OCI-LY7 (cell line): ENCODE measurements at regions not wholly inside any gene's neighbourhood (a gene's known extent, or its start where the extent isn't known, plus 50 kb on each side); places are given as distances from the start of the nearest gene placed in this dataset.
"Not testable (repeated sequence)": the region's sequence is repeated elsewhere in the genome, so short reads cannot be mapped to it uniquely, and the experiment has no call there.

Experiments used
- BruUV-seq: library from RNA; stranded (reverse); fragments of 400-500 nt; replicated peaks from 2 replicates; lab custom pipeline; 2021; lab: Mats Ljungman, UMichigan
- CTCF ChIA-PET: fragments of 300-600 bp; sonication (Branson Sonifier 250); formaldehyde crosslinking; loops from one replicate; lab custom pipeline; 2022; ENCODE audit warnings: antibody characterized with exemption; ENCODE audit not compliant: unreplicated experiment; lab: Charles Lee
- POLR2A ChIA-PET: fragments of 300-600 bp; sonication (Branson Sonifier 250); formaldehyde crosslinking; loops from one replicate; lab custom pipeline; 2022; ENCODE audit warnings: antibody characterized with exemption; lab: Charles Lee
- DNase-seq: peaks from one replicate; pipeline ENCODE4 v3.0.0-alpha.2; 2015; ENCODE audit warnings: low spot score
- H2AFZ ChIP-seq: fragments of 200-600 bp; sonication (generic), shearing (Covaris generic); 2 replicates; pipeline ENCODE4 v1.6.1; 2014; ENCODE audit warnings: mild to moderate bottlenecking, antibody characterized with exemption, low read length, moderate library complexity
- H3K27ac ChIP-seq: fragments of 200-600 bp; sonication (generic); 2 replicates; pipeline ENCODE4 v1.5.1; 2014; ENCODE audit warnings: mixed run types, low read depth, mild to moderate bottlenecking, moderate library complexity, low read length, inconsistent platforms; ENCODE audit not compliant: poor library complexity, severe bottlenecking
- H3K36me3 ChIP-seq: fragments of 200-600 bp; sonication (generic); 2 replicates; pipeline ENCODE4 v1.6.1; 2014; ENCODE audit warnings: mild to moderate bottlenecking, antibody characterized with exemption, low read length, moderate library complexity, mixed read lengths; ENCODE audit not compliant: insufficient read depth
- H3K4me1 ChIP-seq: fragments of 200-600 bp; sonication (generic); 2 replicates; pipeline ENCODE4 v1.5.1; 2014; ENCODE audit warnings: mild to moderate bottlenecking, low read length; ENCODE audit not compliant: insufficient read depth, poor library complexity, severe bottlenecking
- H3K4me2 ChIP-seq: fragments of 200-600 bp; sonication (generic); 2 replicates; pipeline ENCODE4 v1.6.1; 2014; ENCODE audit warnings: mild to moderate bottlenecking, low read length
- H3K4me3 ChIP-seq: fragments of 200-600 bp; sonication (generic); 2 replicates; pipeline ENCODE4 v1.5.1; 2014; ENCODE audit warnings: mild to moderate bottlenecking, low read depth, low read length; ENCODE audit not compliant: poor library complexity, severe bottlenecking
- H3K79me2 ChIP-seq: fragments of 200-600 bp; sonication (generic); 2 replicates; pipeline ENCODE4 v1.6.1; 2016; ENCODE audit warnings: low read depth, mild to moderate bottlenecking, low read length, moderate library complexity, mixed read lengths; ENCODE audit not compliant: insufficient read depth
- H3K9me2 ChIP-seq: fragments of 200-600 bp; sonication (generic); 2 replicates; pipeline ENCODE4 v1.6.1; 2016; ENCODE audit warnings: mild to moderate bottlenecking, low read length, mixed read lengths; ENCODE audit not compliant: insufficient read depth
- H3K9me3 ChIP-seq: fragments of 200-600 bp; sonication (generic); 2 replicates; pipeline ENCODE4 v1.6.1; 2014; ENCODE audit warnings: mild to moderate bottlenecking, mixed run types, low read length, mixed read lengths
- H4K20me1 ChIP-seq: fragments of 200-600 bp; sonication (generic); 2 replicates; pipeline ENCODE4 v1.6.1; 2014; ENCODE audit warnings: mild to moderate bottlenecking, antibody characterized with exemption, low read length, moderate library complexity, mixed read lengths; ENCODE audit not compliant: insufficient read depth
- EZH2phosphoT487 ChIP-seq: fragments of 200-600 bp; sonication (generic); IDR thresholded peaks from 2 replicates; pipeline ENCODE4 v1.6.1; 2018; ENCODE audit warnings: low read depth, borderline replicate concordance, mild to moderate bottlenecking, mixed run types, antibody characterized with exemption, low read length, moderate library complexity, mixed read lengths
- intact Hi-C: fragments of 100-400 bp; cut with micrococcal nuclease; formaldehyde crosslinking; loops from one replicate; pipeline ENCODE4 v1.10.0; 2022; ENCODE audit not compliant: unreplicated experiment
- TF ChIP-seq, protein P1 (sequence below): fragments of 200-600 bp; sonication (generic); conservative IDR thresholded peaks from 2 replicates; pipeline ENCODE4 v1.5.1; 2014; ENCODE audit warnings: mild to moderate bottlenecking, antibody characterized with exemption, low read length, moderate library complexity, mixed read lengths

- no peak for TF ChIP-seq EZH2phosphoT487
- TF ChIP-seq, protein P1, sequence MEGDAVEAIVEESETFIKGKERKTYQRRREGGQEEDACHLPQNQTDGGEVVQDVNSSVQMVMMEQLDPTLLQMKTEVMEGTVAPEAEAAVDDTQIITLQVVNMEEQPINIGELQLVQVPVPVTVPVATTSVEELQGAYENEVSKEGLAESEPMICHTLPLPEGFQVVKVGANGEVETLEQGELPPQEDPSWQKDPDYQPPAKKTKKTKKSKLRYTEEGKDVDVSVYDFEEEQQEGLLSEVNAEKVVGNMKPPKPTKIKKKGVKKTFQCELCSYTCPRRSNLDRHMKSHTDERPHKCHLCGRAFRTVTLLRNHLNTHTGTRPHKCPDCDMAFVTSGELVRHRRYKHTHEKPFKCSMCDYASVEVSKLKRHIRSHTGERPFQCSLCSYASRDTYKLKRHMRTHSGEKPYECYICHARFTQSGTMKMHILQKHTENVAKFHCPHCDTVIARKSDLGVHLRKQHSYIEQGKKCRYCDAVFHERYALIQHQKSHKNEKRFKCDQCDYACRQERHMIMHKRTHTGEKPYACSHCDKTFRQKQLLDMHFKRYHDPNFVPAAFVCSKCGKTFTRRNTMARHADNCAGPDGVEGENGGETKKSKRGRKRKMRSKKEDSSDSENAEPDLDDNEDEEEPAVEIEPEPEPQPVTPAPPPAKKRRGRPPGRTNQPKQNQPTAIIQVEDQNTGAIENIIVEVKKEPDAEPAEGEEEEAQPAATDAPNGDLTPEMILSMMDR: no peak
- POLR2A ChIA-PET: no interaction called here
- no peak overlapping the region for H3K4me2 ChIP-seq
- no peaks in the 10 kb centered on the region for H3K36me3 ChIP-seq
- no peak overlapping the region for H3K27ac ChIP-seq
- CTCF ChIA-PET: no interaction called here
- H3K9me2 ChIP-seq: no peaks in the 10 kb centered on the region
- H4K20me1 ChIP-seq: no peaks in the 10 kb centered on the region
- no peak overlapping the region for H3K4me3 ChIP-seq
- no peak for DNase-seq
- no peaks in the 10 kb centered on the region for H3K4me1 ChIP-seq
- H3K9me3 ChIP-seq: no peaks in the 10 kb centered on the region
- H2AFZ ChIP-seq: no peak overlapping the region
- intact Hi-C loops: no loop called here
- no peaks in the 10 kb centered on the region for H3K79me2 ChIP-seq
- BruUV-seq: no TSS peak
Measured at GRCh38 chr20:30412972-30413371, 844.5 kb upstream of the DEFB115 start.

DNA sequence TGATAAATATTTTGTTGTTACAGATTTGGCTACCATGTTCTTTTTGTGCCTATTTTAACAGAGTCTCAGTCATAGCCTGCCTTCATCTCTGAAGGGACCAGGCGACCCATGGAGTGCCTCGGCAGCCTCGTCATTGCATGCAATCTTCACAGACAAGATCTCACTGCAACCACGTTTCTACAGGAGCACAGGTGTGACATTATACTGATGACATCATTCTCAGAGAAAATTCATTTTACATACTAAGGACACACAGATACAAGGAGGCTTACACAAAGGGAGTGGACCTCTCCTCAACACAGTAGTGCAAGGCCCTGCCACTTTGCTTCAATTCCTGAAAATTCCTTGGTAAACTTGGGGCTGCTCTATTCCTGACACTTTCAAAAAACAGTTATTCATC is 840.1 kb upstream of the DEFB115 start:
- H4K20me1 ChIP-seq, H3K36me3 ChIP-seq, H3K4me3 ChIP-seq, H3K9me2 ChIP-seq, H3K9me3 ChIP-seq, intact Hi-C loops, H3K27ac ChIP-seq, POLR2A ChIA-PET, CTCF ChIA-PET, H3K4me2 ChIP-seq, H3K79me2 ChIP-seq, H2AFZ ChIP-seq, BruUV-seq, DNase-seq, H3K4me1 ChIP-seq: not testable (repeated sequence)

DNA sequence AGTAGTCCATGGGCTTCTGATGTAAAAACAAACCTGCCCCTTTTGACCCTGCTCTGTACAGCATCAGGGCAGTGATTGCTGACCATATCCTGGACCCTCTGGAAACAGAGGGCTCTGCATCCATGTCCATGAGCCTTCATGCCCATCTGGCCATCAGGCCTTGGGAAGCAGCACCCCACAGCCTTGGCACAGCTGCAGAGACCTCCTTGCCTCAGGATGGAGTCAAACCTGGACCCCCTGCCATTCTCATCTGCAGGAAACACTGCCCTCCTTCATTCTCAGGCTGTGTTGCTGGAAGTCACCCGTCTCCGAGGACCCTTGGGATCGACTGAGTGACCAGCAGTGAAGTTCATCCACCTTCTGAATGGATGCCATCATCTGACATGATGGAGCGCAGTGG is 839.1 kb upstream of the DEFB115 start:
- H3K4me2 ChIP-seq, H3K4me1 ChIP-seq, H3K9me2 ChIP-seq, intact Hi-C loops, DNase-seq, H2AFZ ChIP-seq, H4K20me1 ChIP-seq, H3K9me3 ChIP-seq, BruUV-seq, CTCF ChIA-PET, H3K36me3 ChIP-seq, H3K4me3 ChIP-seq, H3K79me2 ChIP-seq, POLR2A ChIA-PET, H3K27ac ChIP-seq: not testable (repeated sequence)

- no peak for DNase-seq
- ChIA-PET CTCF (no interaction called here), POLR2A (no interaction called here)
- intact Hi-C loops: no loop called here
- Histone ChIP-seq H4K20me1 (no peaks in the 10 kb centered on the region), H3K9me3 (no peaks in the 10 kb centered on the region), H3K4me1 (no peaks in the 10 kb centered on the region), H2AFZ (no peak overlapping the region), H3K4me3 (no peak overlapping the region), H3K36me3 (no peaks in the 10 kb centered on the region), H3K27ac (no peak overlapping the region), H3K79me2 (no peaks in the 10 kb centered on the region), H3K9me2 (no peaks in the 10 kb centered on the region), H3K4me2 (no peak overlapping the region)
- TF ChIP-seq, protein P1: no peak
- TF ChIP-seq EZH2phosphoT487: no peak
- BruUV-seq: no TSS peak
Measured at GRCh38 chr20:30419466-30419865, 838.0 kb upstream of the DEFB115 start.

DNA sequence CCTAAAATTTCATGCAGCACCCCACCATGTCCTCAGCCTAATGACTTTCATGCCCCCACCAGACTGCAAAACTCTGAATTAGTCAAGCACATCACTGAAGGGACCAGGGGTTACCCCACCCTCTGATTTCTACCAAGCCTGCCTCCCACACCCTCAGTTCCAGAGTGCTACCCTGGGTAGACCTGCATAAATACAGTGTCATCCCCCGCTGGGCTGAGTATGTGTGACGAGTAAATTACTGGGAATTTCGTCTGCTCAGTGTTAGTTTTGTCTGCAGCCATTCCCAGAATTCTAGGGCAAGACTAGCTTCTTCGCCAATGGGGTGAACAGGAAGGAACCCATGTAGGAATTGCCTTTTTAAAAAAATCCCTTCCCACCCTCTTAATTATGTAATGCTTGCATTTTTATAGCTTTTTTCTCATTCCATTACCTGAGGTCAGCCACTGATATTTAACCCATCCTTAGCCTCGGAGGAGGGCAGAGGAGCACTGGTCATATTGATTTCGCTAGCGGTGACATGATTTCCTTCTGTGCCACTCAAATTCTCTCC is 837.5 kb upstream of the DEFB115 start:
- H2AFZ ChIP-seq, H3K36me3 ChIP-seq, H4K20me1 ChIP-seq, H3K4me2 ChIP-seq, H3K4me1 ChIP-seq, H3K4me3 ChIP-seq, intact Hi-C loops, H3K27ac ChIP-seq, CTCF ChIA-PET, BruUV-seq, DNase-seq, H3K9me2 ChIP-seq, POLR2A ChIA-PET, H3K9me3 ChIP-seq, H3K79me2 ChIP-seq: not testable (repeated sequence)
